Neural progenitor cell (in vitro differentiated cells): ENCODE measurements at regions not wholly inside any gene's neighbourhood (a gene's known extent, or its start where the extent isn't known, plus 50 kb on each side); places are given as distances from the start of the nearest gene placed in this dataset.

Source experiments
- CTCF ChIP-seq: fragments of 200-600 bp; sonication (generic); IDR thresholded peaks from 2 replicates; pipeline ENCODE4 v1.5.1; 2017; ENCODE audit warnings: antibody characterized with exemption, mild to moderate bottlenecking
- EZH2 ChIP-seq: fragments of 200-600 bp; sonication (generic); IDR thresholded peaks from 2 replicates; pipeline ENCODE4 v1.6.1; 2017; ENCODE audit warnings: antibody characterized with exemption, mild to moderate bottlenecking, moderate library complexity
- EZH2phosphoT487 ChIP-seq: fragments of 200-600 bp; sonication (generic); IDR thresholded peaks from 2 replicates; pipeline ENCODE4 v1.6.1; 2017; ENCODE audit warnings: antibody characterized with exemption

- TF ChIP-seq EZH2phosphoT487 = no peak
- peak; percentile 23 for TF ChIP-seq CTCF
- TF ChIP-seq EZH2 = no peak
Measured at GRCh38 chr11:43119275-43119970, 192.4 kb upstream of the API5 start.
